GM12878 (cell line): ENCODE measurements at regions not wholly inside any gene's neighbourhood (a gene's known extent, or its start where the extent isn't known, plus 50 kb on each side); places are given as distances from the start of the nearest gene placed in this dataset.

Experiments used
- CBX5 ChIP-seq: sonication (generic); IDR thresholded peaks from 2 replicates; pipeline ENCODE4 v1.6.1; 2016; ENCODE audit warnings: low read depth, moderate library complexity, mild to moderate bottlenecking, inconsistent platforms
- ESRRA ChIP-seq: IDR thresholded peaks from 2 replicates; pipeline ENCODE4 v1.6.1; 2012; ENCODE audit warnings: mild to moderate bottlenecking, low read length, improper control_type of control experiment
- FOXK2 ChIP-seq: fragments of 450-650 bp; IDR thresholded peaks from 2 replicates; pipeline ENCODE4 v1.6.1; 2017; ENCODE audit warnings: mild to moderate bottlenecking, moderate library complexity
- HDAC2 ChIP-seq: fragments of 200-600 bp; sonication (generic); IDR thresholded peaks from 2 replicates; pipeline ENCODE4 v1.6.1; 2017
- LARP7 ChIP-seq: fragments of 450-650 bp; IDR thresholded peaks from 2 replicates; pipeline ENCODE4 v1.6.1; 2017; ENCODE audit warnings: mild to moderate bottlenecking
- MEF2A ChIP-seq: IDR thresholded peaks from 2 replicates; pipeline ENCODE4 v1.6.1; 2011; ENCODE audit warnings: low read depth, mild to moderate bottlenecking, low read length, moderate library complexity; ENCODE audit not compliant: insufficient read depth
- NR2C1 ChIP-seq: fragments of 450-650 bp; IDR thresholded peaks from 2 replicates; pipeline ENCODE4 v1.6.1; 2017; ENCODE audit warnings: antibody characterized with exemption, mild to moderate bottlenecking, moderate library complexity
- PML ChIP-seq: IDR thresholded peaks from 2 replicates; pipeline ENCODE4 v1.6.1; 2012; ENCODE audit warnings: low read length, inconsistent platforms
- SIX5 ChIP-seq: IDR thresholded peaks from 2 replicates; pipeline ENCODE4 v1.6.1; 2011; ENCODE audit warnings: mild to moderate bottlenecking, low read depth, low read length, moderate library complexity; ENCODE audit not compliant: severe bottlenecking
- TF ChIP-seq, protein P1 (sequence below): fragments of 450-650 bp; formaldehyde crosslinking; IDR thresholded peaks from 2 replicates; pipeline ENCODE4 v1.5.0; 2022; ENCODE audit warnings: mild to moderate bottlenecking, missing genetic modification characterization
- TF ChIP-seq, protein P2 (sequence below): fragments of 450-650 bp; formaldehyde crosslinking; IDR thresholded peaks from 2 replicates; pipeline ENCODE4 v1.4.0; 2022; ENCODE audit warnings: mild to moderate bottlenecking, moderate library complexity

DNA sequence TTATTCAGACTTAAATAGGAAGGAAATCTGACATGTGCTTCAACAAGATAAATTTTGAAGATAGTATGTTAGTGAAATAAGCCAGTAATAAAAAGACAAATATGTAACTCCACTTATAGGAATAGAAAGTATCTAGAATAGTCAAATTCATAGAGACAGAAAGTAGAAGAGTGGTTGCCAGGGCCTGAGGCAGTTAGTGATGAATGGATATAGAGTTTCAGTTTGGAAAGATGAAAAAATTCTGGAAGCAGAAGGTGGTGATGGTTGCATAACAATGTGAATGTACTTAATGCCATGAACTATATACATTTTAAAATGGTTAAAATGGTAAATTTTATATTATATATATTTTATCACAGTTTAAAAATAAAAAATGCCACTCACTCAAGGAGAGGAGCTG, 54.3 kb downstream of the HAND2 start (continued):
- TF ChIP-seq, protein P1, sequence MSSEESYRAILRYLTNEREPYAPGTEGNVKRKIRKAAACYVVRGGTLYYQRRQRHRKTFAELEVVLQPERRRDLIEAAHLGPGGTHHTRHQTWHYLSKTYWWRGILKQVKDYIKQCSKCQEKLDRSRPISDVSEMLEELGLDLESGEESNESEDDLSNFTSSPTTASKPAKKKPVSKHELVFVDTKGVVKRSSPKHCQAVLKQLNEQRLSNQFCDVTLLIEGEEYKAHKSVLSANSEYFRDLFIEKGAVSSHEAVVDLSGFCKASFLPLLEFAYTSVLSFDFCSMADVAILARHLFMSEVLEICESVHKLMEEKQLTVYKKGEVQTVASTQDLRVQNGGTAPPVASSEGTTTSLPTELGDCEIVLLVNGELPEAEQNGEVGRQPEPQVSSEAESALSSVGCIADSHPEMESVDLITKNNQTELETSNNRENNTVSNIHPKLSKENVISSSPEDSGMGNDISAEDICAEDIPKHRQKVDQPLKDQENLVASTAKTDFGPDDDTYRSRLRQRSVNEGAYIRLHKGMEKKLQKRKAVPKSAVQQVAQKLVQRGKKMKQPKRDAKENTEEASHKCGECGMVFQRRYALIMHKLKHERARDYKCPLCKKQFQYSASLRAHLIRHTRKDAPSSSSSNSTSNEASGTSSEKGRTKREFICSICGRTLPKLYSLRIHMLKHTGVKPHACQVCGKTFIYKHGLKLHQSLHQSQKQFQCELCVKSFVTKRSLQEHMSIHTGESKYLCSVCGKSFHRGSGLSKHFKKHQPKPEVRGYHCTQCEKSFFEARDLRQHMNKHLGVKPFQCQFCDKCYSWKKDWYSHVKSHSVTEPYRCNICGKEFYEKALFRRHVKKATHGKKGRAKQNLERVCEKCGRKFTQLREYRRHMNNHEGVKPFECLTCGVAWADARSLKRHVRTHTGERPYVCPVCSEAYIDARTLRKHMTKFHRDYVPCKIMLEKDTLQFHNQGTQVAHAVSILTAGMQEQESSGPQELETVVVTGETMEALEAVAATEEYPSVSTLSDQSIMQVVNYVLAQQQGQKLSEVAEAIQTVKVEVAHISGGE (CRISPR knock-in tag) = no peak
- TF ChIP-seq FOXK2 (no peak), HDAC2 (no peak), MEF2A (no peak), SIX5 (no peak), CBX5 (no peak), LARP7 (no peak), NR2C1 (no peak), PML (no peak), ESRRA (no peak)
- TF ChIP-seq, protein P2, sequence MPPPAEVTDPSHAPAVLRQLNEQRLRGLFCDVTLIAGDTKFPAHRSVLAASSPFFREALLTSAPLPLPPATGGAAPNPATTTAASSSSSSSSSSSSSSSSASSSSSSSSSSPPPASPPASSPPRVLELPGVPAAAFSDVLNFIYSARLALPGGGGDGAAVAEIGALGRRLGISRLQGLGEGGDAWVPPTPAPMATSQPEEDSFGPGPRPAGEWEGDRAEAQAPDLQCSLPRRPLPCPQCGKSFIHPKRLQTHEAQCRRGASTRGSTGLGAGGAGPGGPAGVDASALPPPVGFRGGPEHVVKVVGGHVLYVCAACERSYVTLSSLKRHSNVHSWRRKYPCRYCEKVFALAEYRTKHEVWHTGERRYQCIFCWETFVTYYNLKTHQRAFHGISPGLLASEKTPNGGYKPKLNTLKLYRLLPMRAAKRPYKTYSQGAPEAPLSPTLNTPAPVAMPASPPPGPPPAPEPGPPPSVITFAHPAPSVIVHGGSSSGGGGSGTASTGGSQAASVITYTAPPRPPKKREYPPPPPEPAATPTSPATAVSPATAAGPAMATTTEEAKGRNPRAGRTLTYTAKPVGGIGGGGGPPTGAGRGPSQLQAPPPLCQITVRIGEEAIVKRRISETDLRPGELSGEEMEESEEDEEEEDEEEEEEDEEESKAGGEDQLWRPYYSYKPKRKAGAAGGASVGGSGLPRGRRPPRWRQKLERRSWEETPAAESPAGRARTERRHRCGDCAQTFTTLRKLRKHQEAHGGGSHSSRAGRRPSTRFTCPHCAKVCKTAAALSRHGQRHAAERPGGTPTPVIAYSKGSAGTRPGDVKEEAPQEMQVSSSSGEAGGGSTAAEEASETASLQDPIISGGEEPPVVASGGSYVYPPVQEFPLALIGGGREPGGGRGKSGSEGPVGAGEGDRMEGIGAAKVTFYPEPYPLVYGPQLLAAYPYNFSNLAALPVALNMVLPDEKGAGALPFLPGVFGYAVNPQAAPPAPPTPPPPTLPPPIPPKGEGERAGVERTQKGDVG (CRISPR knock-in tag) = no peak
- TF ChIP-seq, all 136 proteins: peak for 0
